NCI-H1694 (cell line): ENCODE measurements at regions not wholly inside any gene's neighbourhood (a gene's known extent, or its start where the extent isn't known, plus 50 kb on each side); places are given as distances from the start of the nearest gene placed in this dataset.

Experiments used
- DNase-seq: peaks from one replicate; lab custom pipeline; 2025; lab: John Stamatoyannopoulos, UW

DNA sequence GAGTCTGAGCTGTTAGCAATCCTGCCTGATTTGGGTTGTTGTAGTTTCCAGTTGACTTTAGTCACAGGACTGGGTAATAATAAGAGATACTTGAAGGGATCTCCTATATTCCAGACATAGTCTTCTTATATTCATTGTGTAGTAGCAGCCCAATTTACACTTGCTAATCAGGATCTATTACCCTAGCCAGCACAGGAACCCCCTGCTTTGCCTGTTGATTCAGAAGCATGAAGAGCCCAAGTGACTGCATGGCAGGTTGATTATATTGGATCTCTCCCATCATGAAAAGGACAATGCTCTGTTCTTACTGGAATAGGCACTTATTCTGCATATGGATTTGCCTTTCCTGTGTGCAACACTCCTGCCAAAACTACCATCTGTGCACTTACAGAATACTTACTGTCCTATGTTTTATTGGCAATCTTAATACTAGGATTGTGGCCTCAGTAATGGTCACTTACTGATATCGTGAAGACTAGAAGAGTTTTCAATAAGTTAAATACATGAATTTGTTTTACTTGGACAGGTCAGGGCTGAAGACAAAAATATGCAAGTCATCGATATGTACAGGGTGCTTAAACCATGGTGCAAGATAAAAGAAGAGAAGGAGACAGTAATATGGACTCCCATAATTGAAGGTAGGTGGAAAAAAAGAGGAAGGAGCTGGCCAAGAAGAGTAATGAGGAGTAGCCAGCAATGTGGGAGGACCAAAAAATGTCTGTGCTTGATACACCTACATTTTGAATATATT lies 304.1 kb downstream of the MCTP2 start:
- DNase-seq, result no peak

DNA sequence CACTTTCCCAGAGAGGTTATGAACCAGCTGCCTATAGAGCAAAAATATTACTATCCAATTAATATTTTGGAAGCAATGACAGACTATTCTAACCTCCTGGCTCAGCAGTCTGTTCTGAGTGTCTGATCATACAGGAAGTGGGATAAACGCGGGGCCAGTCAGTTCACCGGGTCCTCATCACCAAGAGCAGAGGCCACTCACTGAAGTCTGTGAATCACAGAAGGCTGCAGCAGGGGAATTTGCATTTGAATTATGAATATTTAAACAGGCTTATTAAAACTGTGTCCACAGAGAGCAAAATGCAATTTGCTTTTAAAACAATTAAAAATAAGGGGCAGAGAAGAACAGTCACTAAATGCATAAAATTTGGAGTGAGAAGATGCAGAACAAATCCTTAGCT lies 305.2 kb downstream of the MCTP2 start:
- no peak for DNase-seq

DNA sequence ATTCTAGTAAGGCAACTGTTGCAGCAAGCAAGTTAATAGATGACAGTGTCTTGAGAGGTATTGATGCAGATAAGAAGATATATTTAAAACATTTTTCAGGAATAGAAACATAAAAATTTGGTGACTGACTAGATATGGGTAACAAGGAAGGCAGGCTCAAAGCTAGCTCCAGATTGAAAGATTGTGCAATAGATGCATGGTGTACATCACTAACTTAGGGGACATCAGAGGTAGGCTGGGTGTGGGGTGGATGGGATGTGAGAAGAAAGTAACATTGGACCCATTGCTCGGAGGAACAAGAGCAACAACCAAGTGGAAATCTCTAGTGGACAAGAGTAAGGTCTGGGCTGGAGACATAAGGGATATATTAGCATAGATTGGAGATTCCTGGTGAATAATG lies 306.9 kb downstream of the MCTP2 start:
- no peak for DNase-seq

DNA sequence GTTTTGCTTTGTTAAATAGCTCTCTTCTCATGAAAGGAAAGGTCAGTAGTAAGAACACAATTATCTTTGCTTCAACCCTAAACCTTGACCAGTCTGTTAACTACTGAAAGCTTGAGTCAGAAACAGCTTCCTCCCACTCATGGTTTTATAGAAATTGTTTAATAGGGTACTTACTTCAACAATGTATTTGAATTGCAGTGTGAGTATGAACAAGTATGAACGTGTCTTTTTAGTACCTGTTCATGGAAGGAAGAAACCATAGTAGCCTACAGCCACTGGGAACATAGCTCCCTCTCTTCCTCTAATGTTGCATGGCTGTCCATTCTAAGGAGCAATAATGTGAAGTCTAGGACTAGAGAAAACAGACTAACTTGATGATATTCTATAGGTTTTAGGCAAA lies 311.0 kb downstream of the MCTP2 start:
- DNase-seq, result no peak

DNA sequence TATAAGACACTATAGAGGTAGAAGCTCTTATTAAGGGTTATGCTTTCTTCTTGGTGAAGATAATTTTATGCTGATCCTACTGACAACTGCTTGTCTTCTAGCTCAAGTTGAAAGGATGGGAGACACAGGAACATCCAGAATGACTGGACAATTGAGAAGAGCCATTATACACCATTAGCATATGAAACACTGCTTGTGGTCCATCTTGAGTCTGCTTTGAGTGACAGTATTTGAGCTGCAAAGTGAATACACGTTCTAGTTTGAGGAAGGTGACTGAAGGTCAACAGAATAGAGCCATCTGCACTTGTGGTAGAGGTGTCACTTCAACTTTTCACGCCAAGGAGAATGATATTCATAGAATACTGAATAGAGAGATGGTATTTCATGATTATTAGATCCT lies 315.4 kb downstream of the MCTP2 start:
- DNase-seq, result no peak

DNA sequence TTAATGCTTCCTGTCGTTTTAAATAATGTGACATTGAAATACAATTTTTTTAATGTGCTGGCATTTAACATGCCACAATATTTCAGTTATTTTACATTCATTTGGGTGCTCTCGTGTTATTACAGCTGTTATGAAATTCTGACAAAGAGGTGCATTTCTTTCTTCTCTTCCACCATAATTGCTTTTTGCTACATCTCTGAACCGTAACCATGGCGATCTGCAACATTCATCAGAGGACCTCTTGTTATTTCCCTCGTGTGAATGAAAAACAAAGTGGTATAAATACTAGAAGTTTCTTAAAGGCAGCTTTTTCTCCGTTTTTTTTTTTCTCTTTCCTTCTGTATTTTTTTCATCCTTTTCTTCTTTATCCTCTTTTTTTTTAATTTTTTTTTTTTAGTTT lies 316.4 kb downstream of the MCTP2 start:
- no peak for DNase-seq

DNA sequence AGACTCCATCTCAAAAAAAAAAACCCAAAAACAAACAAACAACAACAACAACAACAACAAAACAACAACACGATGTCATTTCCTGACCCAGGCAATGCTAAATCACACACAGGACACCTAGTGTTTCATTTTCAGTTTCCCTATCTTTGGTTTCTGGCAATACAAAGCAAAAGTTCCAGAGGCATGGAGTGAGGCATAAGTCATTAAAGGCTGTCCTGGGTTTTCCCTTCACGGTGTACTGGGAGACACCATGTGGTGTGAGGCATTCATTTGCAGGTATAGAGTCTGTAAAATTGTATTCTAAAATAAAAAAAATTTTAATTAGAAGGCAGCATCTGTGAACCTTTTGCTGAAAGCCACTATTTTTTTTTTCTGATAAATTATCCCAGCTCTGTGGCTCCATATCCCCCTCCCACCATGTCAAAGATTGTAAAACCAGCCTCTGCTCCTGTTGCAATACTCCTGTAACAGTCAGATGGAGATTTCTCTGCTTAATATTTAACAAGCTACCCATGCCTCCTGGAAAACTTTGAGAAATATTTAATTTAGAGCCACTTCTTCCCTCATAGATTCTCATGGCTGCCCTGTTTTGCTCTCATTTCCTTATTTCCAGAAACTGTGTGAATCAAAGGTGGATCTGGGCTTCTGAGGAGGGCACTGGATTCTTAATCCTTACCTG lies 324.6 kb downstream of the MCTP2 start:
- DNase-seq, result no peak

DNA sequence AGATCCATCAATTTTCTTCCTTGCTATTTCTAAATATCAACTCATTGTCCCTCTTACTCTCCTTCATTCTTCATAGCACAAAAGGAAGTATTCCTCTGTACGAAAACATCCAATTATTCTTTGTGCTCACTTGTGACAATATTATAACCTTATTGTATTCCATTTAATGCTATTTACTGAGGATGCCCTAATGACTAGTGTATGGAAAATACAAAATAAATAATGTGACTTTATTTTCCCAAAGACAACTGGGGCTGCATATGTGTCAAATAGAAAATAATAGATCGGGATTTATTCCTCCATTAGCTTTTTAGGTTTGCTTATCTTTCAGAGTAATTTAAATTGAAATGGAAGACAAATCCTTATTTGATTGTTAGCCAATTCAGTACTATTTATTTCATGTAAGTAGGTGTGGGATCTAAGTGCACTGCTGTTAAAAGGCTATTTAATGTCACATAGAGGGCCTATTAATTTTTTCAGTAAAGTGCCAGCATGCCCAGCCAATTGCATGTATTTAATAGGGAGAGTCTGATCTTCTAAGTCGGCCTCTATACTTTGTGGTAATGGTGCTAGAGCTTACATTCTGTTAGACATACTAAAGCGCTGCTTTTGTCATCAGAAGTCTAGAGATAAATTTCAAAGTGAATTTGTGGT lies 329.8 kb downstream of the MCTP2 start:
- DNase-seq, result no peak

DNA sequence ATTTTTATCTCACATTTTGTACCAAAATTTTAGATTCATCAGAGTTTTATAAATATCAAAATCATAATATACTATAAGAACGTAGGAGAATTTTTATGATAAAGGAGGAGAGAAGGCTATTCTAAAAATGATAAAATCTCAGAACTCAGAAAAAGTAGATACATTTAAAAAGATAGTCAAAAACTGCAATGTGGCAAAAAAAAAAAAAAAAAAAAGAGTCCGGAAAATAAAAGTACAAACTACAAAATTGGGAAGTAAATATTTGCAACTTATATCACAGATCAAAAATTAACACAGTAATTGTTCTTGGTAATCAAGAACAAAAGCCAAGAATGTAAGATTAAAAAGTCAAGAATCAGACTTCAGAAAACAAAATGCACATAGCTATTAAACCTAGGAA lies 332.1 kb downstream of the MCTP2 start:
- no peak for DNase-seq

DNA sequence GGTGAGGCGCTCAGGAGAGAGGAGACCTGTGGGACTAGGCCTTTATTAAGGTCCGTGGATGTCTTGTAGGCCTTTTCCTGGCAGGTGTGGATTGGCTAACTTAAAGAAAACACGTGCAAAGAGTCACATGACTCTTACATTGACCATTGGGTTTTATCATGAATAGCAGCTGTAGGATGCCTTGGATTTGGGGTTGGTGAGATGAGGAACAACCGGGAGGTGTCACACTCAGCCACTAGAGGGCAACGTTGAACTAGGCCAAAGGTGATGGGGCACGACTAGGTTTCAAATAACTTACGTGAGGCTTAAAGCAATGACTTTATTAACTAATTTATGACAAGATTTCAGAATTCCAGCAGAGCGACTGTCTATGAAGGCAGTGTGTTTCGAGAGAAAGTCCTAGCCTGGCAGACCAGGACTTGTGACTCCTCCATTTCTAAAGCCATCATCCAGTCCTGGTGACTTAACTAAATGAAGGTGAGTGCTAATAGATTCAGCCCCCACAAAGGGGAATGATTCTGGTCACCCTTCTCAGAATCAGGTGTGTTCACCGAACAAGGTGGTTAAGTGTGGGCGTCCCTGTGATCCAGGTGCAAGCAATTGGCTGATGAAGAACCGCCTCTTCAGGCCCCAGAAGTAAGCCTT lies 345.6 kb downstream of the MCTP2 start:
- DNase-seq, result peak; percentile 3

DNA sequence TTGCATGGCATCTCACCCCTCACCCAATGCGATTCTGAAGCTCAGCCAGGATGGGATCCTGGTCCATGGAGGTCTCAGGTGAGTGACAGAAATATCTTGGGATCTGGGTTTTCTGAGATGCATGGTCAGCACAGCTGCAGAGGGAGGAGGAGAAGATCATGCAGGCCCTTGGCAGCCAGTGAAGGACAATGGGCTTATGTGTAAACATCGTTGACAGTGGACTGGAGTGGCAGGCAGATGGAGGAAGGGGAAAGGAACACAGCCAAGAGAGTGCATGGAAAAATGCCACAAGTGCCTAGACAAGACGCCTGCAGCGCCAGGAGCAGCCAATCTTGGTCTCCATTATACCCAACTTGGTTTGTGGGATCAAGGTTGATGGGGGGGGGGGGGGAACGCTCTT lies 347.9 kb downstream of the MCTP2 start:
- DNase-seq, result no peak

DNA sequence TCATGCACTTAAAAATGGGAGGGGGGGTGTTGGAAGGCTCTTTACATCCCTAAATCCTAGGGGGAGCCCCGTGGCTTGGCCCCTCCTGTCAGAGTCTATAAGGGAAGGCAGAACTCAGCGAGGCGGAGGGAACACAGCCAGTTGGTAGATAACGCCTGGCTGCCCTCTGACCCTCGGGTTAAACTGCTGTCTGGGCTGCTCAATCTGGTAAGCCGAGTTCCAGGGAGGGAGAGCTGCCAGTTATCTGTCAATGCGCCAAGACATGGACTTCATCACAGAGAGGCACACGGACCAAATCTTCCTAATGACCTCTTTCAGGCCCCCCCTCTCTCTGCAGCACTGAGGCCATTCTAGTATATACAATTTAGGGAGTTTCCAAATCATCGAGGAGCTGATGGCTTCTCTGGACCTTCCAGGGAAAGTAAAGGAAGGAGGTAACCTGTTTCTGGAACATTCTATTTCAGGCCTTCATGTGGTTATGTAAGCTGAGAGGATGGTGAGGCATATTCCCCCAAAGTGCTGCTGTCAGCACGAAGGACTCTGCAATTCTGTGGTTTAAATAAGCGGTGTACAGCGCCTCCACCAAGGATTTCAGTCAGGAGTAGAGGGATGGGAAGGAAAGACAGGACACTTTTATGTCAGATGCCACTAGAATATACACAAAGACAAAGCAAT lies 349.0 kb downstream of the MCTP2 start:
- DNase-seq, result no peak

DNA sequence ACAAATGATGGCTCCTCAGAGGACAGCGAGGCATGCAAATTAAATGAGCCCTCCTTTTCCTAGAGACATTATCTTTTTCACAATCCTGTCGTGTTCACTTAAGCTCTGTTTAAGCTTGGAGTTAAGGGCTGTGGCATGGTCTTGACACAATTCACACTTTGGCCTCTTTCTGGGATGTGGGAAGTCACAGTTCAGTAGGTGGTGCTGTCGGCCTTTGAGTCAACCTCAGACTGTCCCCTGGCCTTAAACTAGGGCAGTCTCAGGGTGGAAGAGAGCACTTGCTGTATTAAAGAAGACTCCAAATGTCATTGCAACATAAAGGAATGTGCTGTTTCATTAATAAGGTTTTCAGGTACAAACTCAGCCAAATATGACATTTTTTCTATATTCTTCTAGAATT lies 351.0 kb downstream of the MCTP2 start:
- no peak for DNase-seq

DNA sequence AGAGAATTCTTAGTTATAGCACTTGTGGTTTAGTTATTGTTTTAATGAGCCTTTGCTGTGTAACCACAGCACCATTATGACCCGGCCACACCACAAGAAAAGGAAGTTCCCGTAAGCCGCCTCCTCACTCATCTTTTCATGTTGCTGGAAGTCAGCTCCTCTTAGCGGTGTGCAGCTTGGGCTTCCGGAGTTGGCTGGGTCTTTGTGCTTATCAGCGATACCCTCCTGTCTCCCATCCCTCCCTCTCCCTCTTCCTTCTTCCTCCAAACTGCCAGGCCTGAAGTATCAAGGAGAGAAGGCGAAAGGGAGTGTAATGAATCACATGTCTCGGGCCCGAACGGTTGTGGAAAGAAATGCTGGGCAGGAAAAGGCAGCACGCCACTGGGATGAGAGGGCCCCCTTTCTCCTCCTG lies 353.5 kb downstream of the MCTP2 start:
- no peak for DNase-seq

DNA sequence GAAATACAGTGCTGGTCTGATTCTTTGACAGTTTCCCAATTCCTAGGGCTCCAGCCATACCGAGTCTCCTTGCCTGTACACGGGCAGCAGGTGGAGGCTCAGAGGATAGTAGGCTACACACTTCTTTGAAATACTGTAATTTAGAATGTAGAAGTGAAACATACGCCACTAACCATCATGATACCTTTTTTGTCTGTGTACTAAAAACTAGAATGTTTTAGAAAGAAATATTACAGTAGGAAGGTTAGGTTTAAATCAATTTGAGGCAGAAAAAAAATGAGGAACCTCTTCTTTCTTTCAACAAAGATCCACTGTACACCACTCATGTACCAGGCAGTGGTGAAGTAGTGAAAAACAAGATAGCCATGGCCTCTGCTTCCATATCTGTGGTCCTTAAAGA lies 354.7 kb downstream of the MCTP2 start:
- no peak for DNase-seq

DNA sequence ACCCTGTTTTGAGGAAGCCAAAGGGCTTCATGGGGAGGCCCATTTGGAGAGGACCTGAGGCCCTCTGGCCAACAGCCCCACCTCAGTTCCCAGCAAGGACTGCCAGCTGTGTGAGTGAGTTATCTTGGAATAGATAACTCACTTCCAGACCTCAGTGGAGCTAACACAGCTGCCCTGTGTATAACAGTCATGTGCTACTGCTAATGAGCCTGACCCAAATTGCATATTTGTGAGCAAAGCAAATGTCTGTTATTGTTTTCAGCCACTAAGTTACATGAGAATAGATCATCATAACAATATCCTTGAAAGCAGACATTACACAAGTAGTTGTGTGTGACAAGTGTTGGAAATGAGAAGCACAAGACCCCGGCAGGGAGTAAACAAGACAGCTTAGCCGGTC lies 355.8 kb downstream of the MCTP2 start:
- DNase-seq, result no peak

DNA sequence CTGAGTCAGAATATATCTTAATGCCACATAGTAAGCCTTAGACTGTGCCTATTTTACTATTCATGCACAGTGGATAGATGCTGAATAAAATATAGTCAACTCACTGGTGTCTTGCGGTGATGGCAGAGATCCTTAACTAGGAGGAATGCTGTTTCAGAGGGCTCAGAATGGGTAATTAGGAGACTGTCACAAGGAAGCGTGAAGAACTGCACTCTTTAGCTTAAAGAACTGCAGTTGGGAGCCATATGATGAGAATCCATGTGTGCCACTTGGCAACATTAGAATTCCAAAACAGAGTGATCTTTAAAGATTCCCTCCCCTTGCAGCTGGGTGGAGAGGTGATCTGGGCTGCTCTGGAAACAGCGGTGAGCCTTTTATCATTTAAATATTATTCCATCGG lies 357.6 kb downstream of the MCTP2 start:
- DNase-seq, result no peak

DNA sequence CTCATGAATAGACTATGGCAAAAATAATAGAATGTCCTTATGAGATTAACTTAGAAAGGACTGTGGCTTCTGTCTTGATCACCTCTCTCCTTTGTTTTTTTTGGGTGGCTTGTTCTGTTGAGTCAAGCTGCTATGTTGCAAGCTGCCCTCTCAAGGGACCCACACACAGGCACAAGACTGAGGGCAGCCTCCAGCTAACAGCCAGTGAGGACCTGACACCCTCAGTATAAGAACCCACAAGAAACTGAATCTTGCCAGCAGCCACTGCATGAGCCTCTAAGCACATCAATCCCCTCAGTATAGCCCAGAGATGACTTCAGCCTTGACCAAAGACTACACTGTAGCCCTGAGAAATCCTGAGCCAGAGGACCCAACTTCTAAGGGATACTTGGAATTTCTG lies 361.1 kb downstream of the MCTP2 start:
- no peak for DNase-seq

DNA sequence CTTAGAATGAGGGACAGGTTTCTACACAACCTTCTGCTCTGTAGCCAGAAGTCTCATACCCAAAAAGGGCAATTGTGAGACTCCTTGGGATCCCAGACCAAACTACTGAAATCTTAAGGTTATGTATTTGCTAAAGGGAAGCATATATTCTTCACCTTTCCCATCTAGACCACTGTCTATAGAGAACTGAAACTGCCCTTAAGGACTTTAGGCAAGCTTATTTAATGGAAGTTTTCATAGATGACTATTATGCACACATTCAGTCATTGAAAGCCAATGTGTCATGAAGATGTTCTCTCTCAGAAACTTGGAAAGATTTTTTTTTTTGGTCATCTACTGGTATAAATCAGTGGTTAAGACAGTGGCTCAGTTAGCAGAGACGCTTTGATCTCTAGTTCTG lies 365.3 kb downstream of the MCTP2 start:
- no peak for DNase-seq

DNA sequence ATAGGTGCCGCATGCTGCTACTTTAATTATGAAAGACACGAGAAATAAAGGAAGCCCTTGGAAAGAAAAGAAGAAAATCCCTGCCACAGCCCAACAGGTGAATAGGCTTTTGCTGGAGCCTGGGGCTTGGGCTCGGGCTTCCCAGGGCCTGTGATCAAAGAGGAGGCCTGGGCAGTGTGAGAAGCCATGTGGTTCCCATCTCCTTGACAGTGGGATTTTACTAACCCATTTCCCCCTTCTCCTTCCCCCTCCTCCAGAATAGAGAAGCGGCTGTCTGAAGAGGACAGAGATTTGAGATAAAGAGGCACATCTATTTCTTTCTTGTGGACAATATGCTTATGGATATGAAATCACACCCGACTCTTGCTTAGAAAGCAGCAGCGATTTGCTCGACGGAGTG lies 369.1 kb downstream of the MCTP2 start:
- no peak for DNase-seq

DNA sequence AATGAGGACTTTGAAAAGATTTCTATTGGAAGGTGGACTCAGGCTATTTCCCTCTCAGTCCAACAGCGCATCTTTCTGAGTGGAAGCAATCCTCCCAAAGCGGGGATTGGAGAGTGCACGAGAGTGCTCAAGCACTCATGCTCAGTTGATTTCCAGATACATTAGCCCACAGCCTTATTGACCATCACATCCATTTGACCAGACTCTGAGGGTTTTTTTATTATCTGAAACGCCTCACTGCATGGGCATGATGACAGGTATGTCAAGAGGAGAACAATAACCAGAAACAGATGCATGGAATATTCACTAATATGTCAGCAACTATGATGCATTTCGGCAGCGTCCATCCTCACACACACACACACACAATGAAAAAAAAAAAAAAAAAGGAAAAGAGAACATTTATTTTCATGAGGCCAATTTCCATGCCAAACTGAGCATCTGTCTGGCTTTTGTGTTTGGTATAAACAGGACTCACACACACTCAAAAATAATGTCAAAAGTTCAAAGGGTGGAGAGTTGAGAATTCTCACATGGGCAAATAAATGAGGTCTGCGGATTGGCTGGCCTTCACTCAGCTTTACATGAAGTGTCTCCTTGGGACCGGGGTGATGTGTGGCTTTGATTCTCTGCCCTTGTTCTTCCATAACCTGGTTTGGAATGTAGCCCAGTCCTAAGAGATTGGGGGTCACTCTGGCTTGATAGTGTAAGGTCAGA lies 371.6 kb downstream of the MCTP2 start:
- DNase-seq, result no peak

DNA sequence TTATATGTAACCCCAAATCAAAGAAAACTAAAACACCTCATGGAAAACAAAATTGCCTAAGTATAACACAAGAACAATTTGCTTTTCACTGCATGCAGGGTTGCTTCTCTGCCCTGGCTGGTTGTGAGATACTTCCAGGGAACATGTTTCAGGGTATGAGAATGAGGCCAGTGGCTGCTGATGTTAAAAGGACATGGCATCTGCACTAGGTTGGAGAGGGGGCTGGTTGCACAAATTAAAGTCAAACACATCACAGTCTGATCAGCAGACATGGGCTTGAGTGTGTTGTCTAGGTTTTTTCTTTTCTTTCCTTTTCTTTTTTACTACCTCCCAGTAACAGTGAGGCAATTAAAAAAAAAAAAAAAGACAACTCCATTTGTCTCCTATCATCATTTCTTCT lies 374.9 kb downstream of the MCTP2 start:
- DNase-seq, result no peak
